Esophagus squamous epithelium (tissue), 4 donors: ENCODE measurements at regions not wholly inside any gene's neighbourhood (a gene's known extent, or its start where the extent isn't known, plus 50 kb on each side); places are given as distances from the start of the nearest gene placed in this dataset.

Source experiments
- CTCF ChIP-seq, 6 experiments: fragments of 450-650 bp in 4 of 6; fragments of 200-600 bp in 2 of 6; sonication (generic) in 2 of 6; IDR thresholded peaks; one replicate each; pipeline ENCODE4 v1.5.1; 2016 to 2019; ENCODE audit warnings: antibody characterized with exemption in 6 of 6, mild to moderate bottlenecking in 4 of 6, moderate library complexity in 4 of 6
- POLR2A ChIP-seq, 4 donors: fragments of 450-650 bp; IDR thresholded peaks; one replicate each; pipeline ENCODE4 v1.6.1; 2017; ENCODE audit warnings: antibody characterized with exemption in 4 of 4, mild to moderate bottlenecking in 4 of 4, moderate library complexity in 3 of 4

- TF ChIP-seq CTCF (IDR thresholded peaks at IDR 0.05) (no peak), POLR2A (IDR thresholded peaks at IDR 0.05) (no peak)
Measured at GRCh38 chr17:71938340-71939010, 182.3 kb upstream of the SOX9 start.
